Gastroesophageal sphincter (tissue), 4 donors: ENCODE measurements at regions not wholly inside any gene's neighbourhood (a gene's known extent, or its start where the extent isn't known, plus 50 kb on each side); places are given as distances from the start of the nearest gene placed in this dataset.

Experiments
- ATAC-seq: fragments of 150-250 bp; one replicate; pipeline ENCODE4 v1.9.1; 2016; ENCODE audit warnings: mild to moderate bottlenecking, moderate library complexity
- H3K27ac ChIP-seq, 4 donors: fragments of 200-600 bp; sonication (generic) in 3 of 4; 1 replicate in 3 of 4; 2 replicates in 1 of 4; pipeline ENCODE4 v1.5.1; 2016 to 2019
- H3K27me3 ChIP-seq: fragments of 200-600 bp; sonication (generic); one replicate; pipeline ENCODE4 v1.5.1; 2019
- H3K36me3 ChIP-seq, 2 donors: fragments of 200-600 bp; sonication (generic); one replicate each; pipeline ENCODE4 v1.5.1; 2019; ENCODE audit warnings: control low read depth in 1 of 2
- H3K4me1 ChIP-seq, 3 donors: fragments of 200-600 bp; sonication (generic); 1 replicate in 2 of 3; 2 replicates in 1 of 3; pipeline ENCODE4 v1.5.1; 2016 to 2019; ENCODE audit warnings: control low read depth in 2 of 3
- H3K4me3 ChIP-seq, 2 donors: fragments of 200-600 bp; sonication (generic); one replicate each; pipeline ENCODE4 v1.5.1; 2019; ENCODE audit warnings: mild to moderate bottlenecking in 1 of 2, moderate library complexity in 1 of 2
- H3K9me3 ChIP-seq, 3 donors: fragments of 200-600 bp; sonication (generic); one replicate each; pipeline ENCODE4 v1.5.1; 2017 to 2019; ENCODE audit warnings: control low read depth in 2 of 3
- CTCF ChIP-seq, 4 experiments: fragments of 200-600 bp in 2 of 4; fragments of 450-650 bp in 2 of 4; sonication (generic) in 1 of 4; IDR thresholded peaks; one replicate each; pipeline ENCODE4 v1.5.1; 2017 to 2019; ENCODE audit warnings: antibody characterized with exemption in 4 of 4, mild to moderate bottlenecking in 2 of 4, moderate library complexity in 2 of 4
- EP300 ChIP-seq: sonication (generic); formaldehyde crosslinking; IDR thresholded peaks from one replicate; pipeline ENCODE4 v1.6.1; 2017; ENCODE audit warnings: antibody characterized with exemption, mild to moderate bottlenecking
- POLR2A ChIP-seq, 2 donors: fragments of 450-650 bp; IDR thresholded peaks; one replicate each; pipeline ENCODE4 v1.6.1; 2017; ENCODE audit warnings: antibody characterized with exemption in 2 of 2, mild to moderate bottlenecking in 2 of 2, moderate library complexity in 1 of 2
- POLR2AphosphoS5 ChIP-seq: sonication (generic); formaldehyde crosslinking; IDR thresholded peaks from one replicate; pipeline ENCODE4 v1.6.1; 2017; ENCODE audit warnings: antibody characterized with exemption
- WGBS, 2 donors: methylation state at CpG; one replicate each; pipeline ENCODE4 v1.1.5; 2018; ENCODE audit warnings: low coverage in 1 of 2; 5-methylcytosine and 5-hydroxymethylcytosine counted together

DNA sequence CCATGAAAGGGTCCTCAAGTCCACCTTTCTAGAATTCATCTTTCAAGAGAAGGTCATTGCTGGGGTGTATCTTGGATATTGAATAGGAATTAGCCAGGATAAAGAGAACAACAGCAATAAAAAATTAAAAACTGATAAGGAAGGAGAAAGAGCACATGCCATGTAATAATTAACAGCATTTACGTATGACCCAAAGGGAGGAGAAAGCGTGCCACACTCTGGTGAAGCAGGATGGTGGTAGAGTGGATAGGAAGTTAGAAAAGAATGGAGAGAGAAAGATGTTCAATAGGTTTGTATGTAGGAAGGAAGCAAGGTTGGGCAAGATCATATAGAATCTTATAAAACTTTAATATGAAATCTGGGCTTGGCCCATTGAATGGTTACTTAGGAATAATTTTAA, 751.5 kb downstream of the MAT2B start:
- no peaks in the 10 kb centered on the region for H3K27me3 ChIP-seq
- H3K4me3 ChIP-seq, result no peak overlapping the region
- ATAC-seq, result no peak
- no peaks in the 10 kb centered on the region for H3K9me3 ChIP-seq
- H3K36me3 ChIP-seq, result no peaks in the 10 kb centered on the region
- 94% methylated on average over 2 of the region's 2 CpGs for WGBS, 2 donors
- no peak overlapping the region for H3K27ac ChIP-seq
- TF ChIP-seq POLR2AphosphoS5, result no peak
- TF ChIP-seq CTCF (IDR thresholded peaks at IDR 0.05), result no peak
- TF ChIP-seq EP300, result no peak
- no peak for TF ChIP-seq POLR2A (IDR thresholded peaks at IDR 0.05)
- no peaks in the 10 kb centered on the region for H3K4me1 ChIP-seq

GRCh38 chr5:164265566-164265965, 760.1 kb downstream of the MAT2B start:
- no peaks in the 10 kb centered on the region for H3K4me1 ChIP-seq
- TF ChIP-seq EP300, result no peak
- no peak for TF ChIP-seq CTCF (IDR thresholded peaks at IDR 0.05)
- TF ChIP-seq POLR2A (IDR thresholded peaks at IDR 0.05), result no peak
- no peak for TF ChIP-seq POLR2AphosphoS5

GRCh38 chr5:164266571-164266970, 761.2 kb downstream of the MAT2B start:
- H3K4me1 ChIP-seq, result no peaks in the 10 kb centered on the region
- 69 to 79% methylated on average over 2 of the region's 2 CpGs for WGBS, 2 donors
- no peak for ATAC-seq
- H3K4me3 ChIP-seq, result no peak overlapping the region
- no peaks in the 10 kb centered on the region for H3K27me3 ChIP-seq
- no peak for TF ChIP-seq POLR2A (IDR thresholded peaks at IDR 0.05)
- TF ChIP-seq EP300, result no peak
- no peak for TF ChIP-seq POLR2AphosphoS5
- no peak for TF ChIP-seq CTCF (IDR thresholded peaks at IDR 0.05)
- no peaks in the 10 kb centered on the region for H3K36me3 ChIP-seq
- H3K27ac ChIP-seq, result no peak overlapping the region
- H3K9me3 ChIP-seq, result no peaks in the 10 kb centered on the region

More at GRCh38 chr5:164265566-164265965, 760.1 kb downstream of the MAT2B start:
- no peak overlapping the region for H3K27ac ChIP-seq
- no peaks in the 10 kb centered on the region for H3K9me3 ChIP-seq
- H3K4me3 ChIP-seq, result no peak overlapping the region
- no peaks in the 10 kb centered on the region for H3K27me3 ChIP-seq
- WGBS, 2 donors, result 7 to 17% methylated on average over 1 of the region's 1 CpG
- H3K36me3 ChIP-seq, result no peaks in the 10 kb centered on the region
- no peak for ATAC-seq

DNA sequence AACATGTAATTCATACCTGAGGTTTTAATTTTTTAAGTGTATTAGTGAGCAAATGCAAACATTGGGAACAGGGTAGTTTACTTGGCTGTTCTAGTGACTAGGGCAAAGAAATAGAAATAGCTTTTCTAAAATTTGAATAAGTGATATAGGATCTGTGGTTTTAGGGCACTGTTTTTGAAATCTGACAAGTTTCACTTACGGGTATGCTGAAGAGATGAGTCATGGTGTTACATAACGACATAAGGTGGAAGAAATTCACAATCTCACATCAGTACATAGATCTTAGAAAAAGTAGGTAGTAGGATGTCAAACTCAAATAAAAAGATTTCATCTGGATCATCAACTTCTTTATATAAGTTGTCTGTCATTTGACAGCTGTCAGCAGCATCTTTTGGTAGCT, 772.3 kb downstream of the MAT2B start:
- H3K9me3 ChIP-seq, result no peaks in the 10 kb centered on the region
- H3K27ac ChIP-seq, result no peak overlapping the region
- no peak for ATAC-seq
- no peaks in the 10 kb centered on the region for H3K4me1 ChIP-seq
- WGBS, 2 donors, result 59 to 63% methylated on average over 2 of the region's 2 CpGs
- no peak overlapping the region for H3K4me3 ChIP-seq
- no peaks in the 10 kb centered on the region for H3K36me3 ChIP-seq
- no peak for TF ChIP-seq CTCF (IDR thresholded peaks at IDR 0.05)
- TF ChIP-seq EP300, result no peak
- no peak for TF ChIP-seq POLR2AphosphoS5
- TF ChIP-seq POLR2A (IDR thresholded peaks at IDR 0.05), result no peak
- H3K27me3 ChIP-seq, result no peaks in the 10 kb centered on the region

- H3K27ac ChIP-seq, result no peak overlapping the region
- 33 to 71% methylated on average over 1 of the region's 1 CpG for WGBS, 2 donors
- ATAC-seq, result no peak
- H3K4me1 ChIP-seq, result no peaks in the 10 kb centered on the region
- no peak overlapping the region for H3K4me3 ChIP-seq
- TF ChIP-seq POLR2AphosphoS5 (no peak), EP300 (no peak), CTCF (IDR thresholded peaks at IDR 0.05) (no peak), POLR2A (IDR thresholded peaks at IDR 0.05) (no peak)
- no peaks in the 10 kb centered on the region for H3K27me3 ChIP-seq
- peaks cover 0 to under 1% (median 0%) of the 10 kb centered on the region in 3 donors for H3K9me3 ChIP-seq
- H3K36me3 ChIP-seq, result no peaks in the 10 kb centered on the region
Measured at GRCh38 chr5:164289526-164289925, 784.1 kb downstream of the MAT2B start.
